Medulla oblongata (tissue), 1 donor: ENCODE measurements at regions not wholly inside any gene's neighbourhood (a gene's known extent, or its start where the extent isn't known, plus 50 kb on each side); places are given as distances from the start of the nearest gene placed in this dataset.

Experiments used
- DNase-seq: peaks from one replicate; pipeline ENCODE4 v3.0.0-alpha.2; 2015; ENCODE audit errors: extremely low spot score

DNA sequence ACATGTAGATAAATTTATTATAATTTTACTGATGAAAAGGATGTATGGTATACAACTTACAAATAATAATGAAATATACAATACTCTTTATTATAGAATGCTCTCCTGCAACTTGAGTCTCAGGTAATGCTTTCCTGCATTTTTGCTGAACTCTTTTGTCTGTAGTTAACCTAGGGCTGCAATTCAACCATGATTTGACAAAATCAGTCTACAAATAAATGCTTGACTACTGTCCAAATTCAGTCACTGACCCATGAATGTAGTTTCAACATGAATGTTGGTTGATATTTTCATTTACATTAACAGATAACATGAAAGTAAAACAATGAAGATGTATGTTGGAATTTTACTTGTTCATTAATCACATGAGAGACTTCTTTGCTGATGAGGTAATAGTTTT, 320.9 kb downstream of the ZSWIM6 start:
- no peak for DNase-seq

- DNase-seq = no peak
Observed at GRCh38 chr5:61653807-61654580, 321.9 kb downstream of the ZSWIM6 start.

- DNase-seq = no peak
Observed at GRCh38 chr5:61654876-61655275, 322.8 kb downstream of the ZSWIM6 start.

DNA sequence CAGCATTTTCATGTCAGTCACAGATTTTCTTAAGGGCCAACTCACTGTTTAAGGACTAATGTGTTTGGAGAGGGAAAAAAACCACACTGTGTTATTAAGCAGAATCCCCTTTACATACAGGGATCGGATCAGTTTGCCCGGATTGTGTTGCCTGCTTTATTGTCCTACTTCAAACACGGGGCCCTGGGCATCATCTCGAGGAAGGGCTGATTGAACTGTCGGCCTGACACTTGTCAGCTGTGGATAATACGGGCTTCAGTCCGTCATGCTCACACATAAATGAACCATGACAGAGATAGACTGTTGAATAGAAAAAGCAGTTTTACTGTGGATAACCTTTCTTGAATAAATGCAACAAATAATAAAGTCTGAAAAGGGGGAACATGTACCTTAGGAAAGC, 325.0 kb downstream of the ZSWIM6 start:
- no peak for DNase-seq

DNA sequence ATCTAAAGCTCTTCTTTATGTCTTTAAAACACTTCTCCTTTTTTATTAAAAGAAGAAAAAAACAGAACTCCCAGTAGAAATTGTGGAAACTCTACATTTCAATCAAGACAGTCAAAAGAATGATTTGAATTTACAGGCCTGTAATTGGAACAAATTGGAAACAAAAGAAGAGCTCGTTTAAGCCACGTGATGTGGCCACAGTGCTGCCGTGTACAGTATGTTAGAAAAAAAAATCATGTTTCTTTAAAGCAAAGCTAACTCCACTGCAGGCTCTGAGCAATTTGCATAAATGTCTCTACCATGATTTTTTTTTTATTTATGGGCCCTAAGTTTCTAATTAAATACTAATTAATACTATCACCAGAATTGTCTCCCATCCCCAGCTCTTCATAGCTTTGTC, 325.6 kb downstream of the ZSWIM6 start:
- no peak for DNase-seq

GRCh38 chr5:61658592-61659008, 326.5 kb downstream of the ZSWIM6 start:
- DNase-seq = peak; percentile 90

DNA sequence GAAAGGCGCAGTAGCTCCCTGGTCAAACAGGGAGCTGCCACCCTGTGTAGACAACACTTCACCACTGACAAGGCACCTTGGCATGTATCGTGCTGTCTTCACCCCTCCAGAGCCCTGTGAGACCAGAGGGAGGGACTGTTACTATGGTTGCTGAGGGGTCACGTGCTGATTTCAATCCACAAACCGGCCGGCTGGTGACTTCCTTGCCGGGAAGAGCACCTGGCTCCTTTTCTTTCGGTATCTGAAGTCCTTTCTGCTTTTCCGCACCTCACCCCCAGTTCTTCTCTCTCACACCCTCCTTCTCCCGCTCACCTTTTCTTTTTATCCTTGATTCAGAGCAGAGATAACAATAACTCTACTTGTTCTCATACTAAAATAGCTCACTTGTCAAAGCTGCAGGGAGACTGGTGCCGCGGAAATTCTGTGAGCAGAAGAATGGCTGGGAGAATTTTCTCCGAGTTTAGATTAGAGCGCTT, 327.2 kb downstream of the ZSWIM6 start:
- DNase-seq = peak; percentile 39

DNA sequence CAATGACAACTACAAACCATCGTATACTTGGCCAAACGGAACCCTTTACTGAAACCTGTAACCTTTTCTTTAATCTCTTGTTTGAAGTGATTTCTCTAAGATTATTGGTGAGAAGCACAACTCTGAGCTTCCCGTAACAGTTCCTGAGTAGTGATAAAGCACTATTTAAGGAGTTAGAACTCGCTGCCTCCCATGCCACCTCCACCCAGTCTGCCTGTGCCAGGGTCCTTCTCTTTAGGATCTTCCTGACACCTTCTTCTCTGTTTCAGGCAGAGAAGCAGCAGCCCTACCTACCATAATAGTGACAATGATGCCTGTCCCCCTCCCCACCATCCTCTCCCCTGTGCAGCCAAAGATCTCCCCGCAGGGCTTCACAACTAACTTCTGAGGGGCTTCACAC, 330.6 kb downstream of the ZSWIM6 start:
- no peak for DNase-seq

- peak; percentile 58 for DNase-seq
Observed at GRCh38 chr5:61666064-61666621, 334.1 kb downstream of the ZSWIM6 start.

DNA sequence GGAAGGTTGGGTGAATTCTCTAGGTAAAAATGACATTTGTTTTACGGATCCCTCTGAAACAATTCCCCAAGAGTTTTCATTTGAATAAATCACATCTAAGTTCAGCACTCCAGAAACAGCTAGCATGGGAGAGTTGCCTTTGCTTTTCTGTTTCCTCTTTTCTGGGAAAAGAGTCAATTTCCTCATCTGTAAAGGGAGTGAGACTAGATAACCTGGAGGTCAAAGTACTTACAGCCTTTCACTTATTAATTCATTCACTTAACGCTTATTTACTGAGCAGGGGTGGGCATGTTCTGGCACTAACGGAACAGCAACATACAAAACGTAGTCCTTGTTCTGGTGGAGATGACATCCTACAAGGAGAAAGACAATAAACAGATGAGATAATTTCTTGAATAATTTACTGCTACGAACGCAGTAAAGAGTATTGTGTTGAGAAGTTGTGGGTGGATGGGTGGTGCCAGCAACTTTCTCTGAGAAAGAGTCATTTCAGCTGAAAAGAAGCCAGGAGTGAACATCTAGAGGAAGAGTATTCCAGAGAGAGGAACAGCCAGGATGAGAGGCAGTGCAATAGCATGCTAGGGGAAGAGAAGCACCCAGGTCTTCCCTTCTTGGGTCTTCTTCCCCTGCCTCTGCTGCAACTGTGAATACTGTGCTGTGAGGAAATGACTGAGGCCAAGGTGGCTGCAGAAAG, 335.6 kb downstream of the ZSWIM6 start:
- DNase-seq = no peak

- no peak for DNase-seq
Observed at GRCh38 chr5:61669531-61669930, 337.5 kb downstream of the ZSWIM6 start.

GRCh38 chr5:61670941-61671340, 338.9 kb downstream of the ZSWIM6 start:
- DNase-seq = no peak

GRCh38 chr5:61673007-61673735, 341.1 kb downstream of the ZSWIM6 start:
- no peak for DNase-seq

- DNase-seq = no peak
Observed at GRCh38 chr5:61674378-61674777, 342.3 kb downstream of the ZSWIM6 start.

GRCh38 chr5:61675015-61675692, 343.1 kb downstream of the ZSWIM6 start:
- peak; percentile 91 for DNase-seq

GRCh38 chr5:61677220-61677619, 345.2 kb downstream of the ZSWIM6 start:
- no peak for DNase-seq

GRCh38 chr5:61678966-61679365, 346.9 kb downstream of the ZSWIM6 start:
- DNase-seq = no peak

DNA sequence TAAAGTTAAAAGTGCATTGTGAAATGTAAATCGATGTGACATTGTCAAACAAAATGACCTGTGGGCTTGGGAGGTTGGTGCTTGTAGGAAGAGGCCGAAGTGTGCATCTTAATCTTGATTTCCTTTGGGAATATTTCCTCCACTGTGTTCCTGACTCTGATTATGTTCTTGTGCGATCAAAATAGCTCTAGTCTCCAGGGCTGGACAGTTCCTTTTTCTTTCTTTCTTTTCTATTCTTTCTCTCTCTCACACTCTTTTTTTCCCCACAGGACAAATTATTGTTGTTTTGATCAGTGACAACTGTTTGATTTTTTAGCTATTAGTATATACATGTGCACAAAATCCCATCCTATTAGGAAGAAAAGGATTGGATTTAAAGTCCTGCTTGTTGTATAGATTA, 347.5 kb downstream of the ZSWIM6 start:
- DNase-seq = no peak

- no peak for DNase-seq
Observed at GRCh38 chr5:61680247-61680646, 348.2 kb downstream of the ZSWIM6 start.

- no peak for DNase-seq
Observed at GRCh38 chr5:61683148-61683547, 351.1 kb downstream of the ZSWIM6 start.

DNA sequence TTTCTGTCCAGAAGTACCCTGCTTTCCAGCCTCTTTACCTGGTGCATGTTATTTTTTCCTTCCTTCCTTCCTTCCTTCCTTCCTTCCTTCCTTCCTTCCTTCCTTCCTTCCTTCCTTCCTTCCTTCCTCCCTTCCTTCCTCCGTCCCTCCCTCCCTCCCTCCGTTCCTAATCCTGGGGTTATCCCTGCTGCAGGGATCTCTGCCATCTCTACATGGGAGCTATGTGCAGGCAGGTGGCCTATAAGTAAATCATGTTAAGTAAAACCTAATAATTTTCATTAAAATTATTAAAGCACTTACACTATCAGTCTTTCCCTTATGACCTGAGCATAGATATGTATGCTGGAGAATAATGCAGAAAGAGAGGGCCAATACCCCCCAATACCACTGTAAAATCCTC, 351.9 kb downstream of the ZSWIM6 start:
- no peak for DNase-seq
